ENCODE measurements at regions not wholly inside any gene's neighbourhood (a gene's known extent, or its start where the extent isn't known, plus 50 kb on each side); places are given as distances from the start of the nearest gene placed in this dataset.
A peak's percentile ranks its signal among the peaks of the same experiment; 100 is the strongest.
"Not testable (repeated sequence)": the region's sequence is repeated elsewhere in the genome, so short reads cannot be mapped to it uniquely, and the experiment has no call there.

GRCh38 chr3:117011687-117012250 is 302.2 kb downstream of the TUSC7 start:
- no peak for DNase-seq

GRCh38 chr3:117016378-117016777 is 306.8 kb downstream of the TUSC7 start:
- no peak for DNase-seq

- no peak for DNase-seq
These were observed 307.7 kb downstream of the TUSC7 start for GRCh38 chr3:117017135-117017894.

- no peak for DNase-seq
These were observed 309.1 kb downstream of the TUSC7 start for GRCh38 chr3:117018655-117019054.

- peak; percentile 46 for DNase-seq
These were observed 309.6 kb downstream of the TUSC7 start for GRCh38 chr3:117019082-117019713.

- no peak for DNase-seq
These were observed 316.8 kb downstream of the TUSC7 start for GRCh38 chr3:117026401-117026800.

GRCh38 chr3:117035745-117036144 is 326.2 kb downstream of the TUSC7 start:
- no peak for DNase-seq

- no peak for DNase-seq
These were observed 326.8 kb downstream of the TUSC7 start for GRCh38 chr3:117036259-117036799.

GRCh38 chr3:117045143-117045542 is 335.6 kb downstream of the TUSC7 start:
- no peak for DNase-seq

GRCh38 chr3:117047951-117048705 is 338.5 kb downstream of the TUSC7 start:
- DNase-seq, result no peak

GRCh38 chr3:117052395-117052794 is 342.8 kb downstream of the TUSC7 start:
- DNase-seq, result no peak

- DNase-seq, result no peak
These were observed 345.0 kb downstream of the TUSC7 start for GRCh38 chr3:117054556-117054955.

GRCh38 chr3:117056946-117057345 is 347.4 kb downstream of the TUSC7 start:
- not testable (repeated sequence) for DNase-seq

- DNase-seq, result peak; percentile 8
These were observed 349.7 kb downstream of the TUSC7 start for GRCh38 chr3:117059067-117059955.

- DNase-seq, result no peak
These were observed 350.3 kb downstream of the TUSC7 start for GRCh38 chr3:117059956-117060270.

GRCh38 chr3:117063930-117064329 is 354.4 kb downstream of the TUSC7 start:
- DNase-seq, result no peak

GRCh38 chr3:117068301-117068700 is 358.7 kb downstream of the TUSC7 start:
- no peak for DNase-seq

GRCh38 chr3:117074826-117075225 is 365.2 kb downstream of the TUSC7 start:
- no peak for DNase-seq

GRCh38 chr3:117079997-117080396 is 370.4 kb downstream of the TUSC7 start:
- DNase-seq, result no peak

GRCh38 chr3:117080872-117081271 is 371.3 kb downstream of the TUSC7 start:
- no peak for DNase-seq

- DNase-seq, result no peak
These were observed 374.7 kb downstream of the TUSC7 start for GRCh38 chr3:117084277-117084676.

GRCh38 chr3:117084739-117085270 is 375.2 kb downstream of the TUSC7 start:
- DNase-seq, result no peak

Data from DMS 273 treated with DMSO at 0.1 percent for 48 hours (cell line).